GM12865 (cell line): ENCODE measurements at regions not wholly inside any gene's neighbourhood (a gene's known extent, or its start where the extent isn't known, plus 50 kb on each side); places are given as distances from the start of the nearest gene placed in this dataset.

ENCODE experiments used
- DNase-seq: peaks from one replicate; pipeline ENCODE4 v3.0.0; 2010; ENCODE audit warnings: low read depth
- H3K4me3 ChIP-seq: 2 replicates; pipeline ENCODE4 v1.5.1; 2011; ENCODE audit warnings: mild to moderate bottlenecking, low read depth, low read length, control low read depth
- TF ChIP-seq, protein P1 (sequence below): IDR thresholded peaks from 2 replicates; pipeline ENCODE4 v1.5.1; 2011; ENCODE audit warnings: low read length, control low read depth, low read depth, inconsistent platforms; ENCODE audit not compliant: insufficient read depth; ENCODE audit errors: missing control alignments

DNA sequence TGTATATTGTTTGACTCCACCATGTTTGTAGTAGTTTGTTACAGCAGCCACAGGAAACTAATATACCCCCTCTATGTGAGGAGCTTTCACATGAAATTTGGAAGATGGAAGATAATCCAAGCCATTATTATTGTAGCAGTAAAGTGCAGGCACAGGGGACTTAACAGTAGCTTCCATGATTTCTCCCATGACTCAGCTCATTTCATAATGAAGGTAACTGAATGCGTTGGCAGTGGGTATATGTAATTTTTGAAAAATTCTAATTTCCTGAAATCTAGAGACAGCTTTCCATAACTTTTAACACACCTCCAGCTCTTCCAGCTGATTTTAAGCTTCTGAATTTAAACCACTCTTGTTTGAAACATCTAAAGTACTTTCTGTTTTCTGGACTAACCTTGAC, 181.2 kb downstream of the NR4A2 start:
- DNase-seq, result no peak
- H3K4me3 ChIP-seq, result no peak overlapping the region
- TF ChIP-seq, protein P1, sequence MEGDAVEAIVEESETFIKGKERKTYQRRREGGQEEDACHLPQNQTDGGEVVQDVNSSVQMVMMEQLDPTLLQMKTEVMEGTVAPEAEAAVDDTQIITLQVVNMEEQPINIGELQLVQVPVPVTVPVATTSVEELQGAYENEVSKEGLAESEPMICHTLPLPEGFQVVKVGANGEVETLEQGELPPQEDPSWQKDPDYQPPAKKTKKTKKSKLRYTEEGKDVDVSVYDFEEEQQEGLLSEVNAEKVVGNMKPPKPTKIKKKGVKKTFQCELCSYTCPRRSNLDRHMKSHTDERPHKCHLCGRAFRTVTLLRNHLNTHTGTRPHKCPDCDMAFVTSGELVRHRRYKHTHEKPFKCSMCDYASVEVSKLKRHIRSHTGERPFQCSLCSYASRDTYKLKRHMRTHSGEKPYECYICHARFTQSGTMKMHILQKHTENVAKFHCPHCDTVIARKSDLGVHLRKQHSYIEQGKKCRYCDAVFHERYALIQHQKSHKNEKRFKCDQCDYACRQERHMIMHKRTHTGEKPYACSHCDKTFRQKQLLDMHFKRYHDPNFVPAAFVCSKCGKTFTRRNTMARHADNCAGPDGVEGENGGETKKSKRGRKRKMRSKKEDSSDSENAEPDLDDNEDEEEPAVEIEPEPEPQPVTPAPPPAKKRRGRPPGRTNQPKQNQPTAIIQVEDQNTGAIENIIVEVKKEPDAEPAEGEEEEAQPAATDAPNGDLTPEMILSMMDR, result no peak

DNA sequence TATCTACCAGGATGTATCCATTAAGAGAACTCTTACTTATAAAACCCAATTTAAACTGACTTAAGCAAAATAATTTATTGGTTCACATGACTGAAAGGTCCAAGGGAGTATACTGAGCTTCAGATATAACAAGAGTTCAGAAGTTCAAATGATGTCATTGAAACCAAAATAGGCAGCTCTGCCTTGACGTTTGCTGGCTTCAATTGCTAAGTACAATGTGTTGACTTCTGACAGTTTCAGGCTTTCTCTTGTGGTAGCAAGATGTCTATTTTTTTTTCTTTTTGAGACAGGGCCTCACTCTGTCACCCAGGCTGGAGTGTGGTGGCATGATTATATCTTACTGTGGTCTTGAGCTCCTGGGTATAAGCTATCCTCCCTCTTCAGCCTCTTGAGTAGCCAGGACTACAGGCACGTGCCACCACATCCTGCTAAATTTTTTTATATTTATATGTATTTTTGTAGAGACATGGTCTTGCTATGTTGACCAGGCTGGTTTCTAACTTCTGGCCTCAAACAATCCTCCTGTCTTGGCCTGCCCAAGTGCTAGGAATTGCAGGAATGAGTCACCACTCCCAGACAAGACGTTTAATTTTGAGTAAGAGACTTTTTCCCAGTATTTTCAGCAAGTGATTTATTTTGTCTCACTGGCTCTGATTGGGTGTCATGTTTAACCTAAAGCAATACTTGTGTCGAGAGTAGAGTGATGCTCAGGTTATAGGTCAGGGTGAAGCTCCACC, 184.8 kb downstream of the NR4A2 start:
- TF ChIP-seq, protein P1, result no peak
- no peak overlapping the region for H3K4me3 ChIP-seq
- peak; percentile 29 for DNase-seq

DNA sequence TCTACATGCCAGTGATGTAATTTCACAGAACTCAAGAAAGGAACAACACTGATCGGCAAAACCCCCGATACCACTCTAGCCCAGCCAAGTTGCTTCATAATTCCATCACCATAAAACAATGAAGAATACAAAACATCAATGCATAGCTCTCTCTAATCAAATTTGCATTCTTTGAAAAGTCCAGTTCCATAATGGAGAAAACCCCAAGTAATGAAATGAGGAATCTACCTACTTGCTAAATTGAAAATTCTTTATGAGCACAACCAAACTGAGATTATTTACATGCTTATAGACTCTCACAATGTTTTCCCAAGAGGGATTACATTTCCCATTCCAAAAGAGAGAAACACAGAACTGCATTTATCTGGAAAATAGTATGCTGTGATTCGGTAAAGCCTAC, 186.5 kb downstream of the NR4A2 start:
- TF ChIP-seq, protein P1, result no peak
- no peak overlapping the region for H3K4me3 ChIP-seq
- DNase-seq, result no peak

DNA sequence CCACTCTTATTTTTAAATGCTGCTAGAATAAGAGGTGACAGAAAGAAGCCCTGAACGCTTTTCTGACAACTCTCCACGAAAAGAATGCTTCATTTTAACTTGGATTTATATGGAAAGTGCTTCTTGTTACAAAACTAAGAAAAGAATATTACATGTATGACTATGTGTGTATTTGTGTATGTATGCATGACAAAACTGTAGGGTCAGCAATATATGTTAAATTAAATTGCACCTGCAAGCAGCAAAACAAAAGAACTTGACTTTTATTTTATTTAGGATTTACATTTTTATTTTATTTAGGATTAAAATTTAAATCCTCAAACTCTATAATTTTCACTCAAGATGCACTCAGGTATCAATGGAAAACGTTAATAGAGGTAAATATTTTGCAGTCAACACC, 187.1 kb downstream of the NR4A2 start:
- TF ChIP-seq, protein P1, result no peak

DNA sequence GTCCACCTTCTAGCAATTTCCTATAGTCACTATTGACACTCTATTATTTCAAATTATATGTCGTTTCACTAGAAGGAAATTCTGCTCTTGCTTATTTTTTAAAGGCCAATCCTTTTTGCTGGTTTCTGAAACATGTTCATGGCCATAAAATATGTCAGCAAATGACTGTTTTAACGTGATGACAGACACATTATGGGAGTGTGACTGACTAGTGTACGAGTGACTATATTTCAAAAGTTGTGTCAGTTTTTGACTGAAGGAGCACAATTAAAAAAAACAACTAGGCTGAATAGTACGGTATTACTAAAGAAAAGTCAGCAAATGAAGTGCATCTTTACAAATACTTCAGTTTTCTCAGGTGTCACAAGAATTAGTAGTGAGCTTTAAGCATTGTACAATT, 196.0 kb downstream of the NR4A2 start:
- no peak for DNase-seq
- TF ChIP-seq, protein P1, result no peak
- H3K4me3 ChIP-seq, result no peak overlapping the region

More for the DNA sequence above, 187.1 kb downstream of the NR4A2 start:
- DNase-seq, result no peak
- no peak overlapping the region for H3K4me3 ChIP-seq

DNA sequence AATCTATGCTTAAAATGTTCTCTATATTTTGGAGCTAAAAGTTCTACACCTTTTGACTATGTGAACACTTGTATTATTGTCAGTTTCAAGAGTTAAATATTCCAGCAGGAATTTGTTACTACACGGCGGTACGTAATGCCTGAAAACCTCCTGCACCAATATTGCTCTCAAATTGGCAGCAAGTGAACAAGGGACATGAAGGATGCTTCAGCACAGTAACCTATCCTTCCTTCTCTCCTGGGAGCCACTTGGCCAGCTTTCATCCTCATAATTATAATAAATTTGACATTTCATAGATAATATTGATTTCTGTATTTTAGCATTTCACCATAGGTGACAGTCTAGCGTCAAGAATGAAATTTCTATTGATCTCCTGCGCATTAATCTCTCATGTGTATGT, 197.6 kb downstream of the NR4A2 start:
- DNase-seq, result no peak
- no peak overlapping the region for H3K4me3 ChIP-seq
- TF ChIP-seq, protein P1, result no peak

DNA sequence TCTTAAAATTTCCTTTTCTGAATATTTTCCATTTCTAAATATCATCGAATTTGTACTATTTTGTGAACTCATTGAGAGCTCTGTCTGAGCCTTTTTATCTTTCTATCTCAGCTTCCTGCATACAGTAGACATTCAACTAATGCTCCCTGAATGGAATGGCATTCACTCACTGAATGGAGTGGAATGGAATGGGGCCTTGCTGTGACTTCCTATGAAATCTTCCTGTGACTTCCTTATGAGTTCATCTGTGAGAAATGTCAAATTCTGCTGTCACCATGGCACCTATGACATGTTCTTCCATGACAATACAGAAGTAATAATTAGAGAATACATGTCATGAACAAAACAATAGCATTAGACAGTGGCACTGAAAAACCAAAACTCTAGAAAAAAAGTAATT, 199.6 kb downstream of the NR4A2 start:
- no peak overlapping the region for H3K4me3 ChIP-seq

More for the DNA sequence above, 199.6 kb downstream of the NR4A2 start:
- TF ChIP-seq, protein P1, result no peak
- no peak for DNase-seq
